GM18873 (cell line): ENCODE measurements at regions not wholly inside any gene's neighbourhood (a gene's known extent, or its start where the extent isn't known, plus 50 kb on each side); places are given as distances from the start of the nearest gene placed in this dataset.
A peak's percentile ranks its signal among the peaks of the same experiment; 100 is the strongest.

Source experiments
- ATAC-seq: cut with Tn5 transposase; IDR thresholded peaks from one replicate; pipeline ENCODE4 v1.9.1; 2021; ENCODE audit warnings: mild to moderate bottlenecking, moderate library complexity, moderate number of reproducible peaks; ENCODE audit not compliant: unreplicated experiment, low FRiP score

DNA sequence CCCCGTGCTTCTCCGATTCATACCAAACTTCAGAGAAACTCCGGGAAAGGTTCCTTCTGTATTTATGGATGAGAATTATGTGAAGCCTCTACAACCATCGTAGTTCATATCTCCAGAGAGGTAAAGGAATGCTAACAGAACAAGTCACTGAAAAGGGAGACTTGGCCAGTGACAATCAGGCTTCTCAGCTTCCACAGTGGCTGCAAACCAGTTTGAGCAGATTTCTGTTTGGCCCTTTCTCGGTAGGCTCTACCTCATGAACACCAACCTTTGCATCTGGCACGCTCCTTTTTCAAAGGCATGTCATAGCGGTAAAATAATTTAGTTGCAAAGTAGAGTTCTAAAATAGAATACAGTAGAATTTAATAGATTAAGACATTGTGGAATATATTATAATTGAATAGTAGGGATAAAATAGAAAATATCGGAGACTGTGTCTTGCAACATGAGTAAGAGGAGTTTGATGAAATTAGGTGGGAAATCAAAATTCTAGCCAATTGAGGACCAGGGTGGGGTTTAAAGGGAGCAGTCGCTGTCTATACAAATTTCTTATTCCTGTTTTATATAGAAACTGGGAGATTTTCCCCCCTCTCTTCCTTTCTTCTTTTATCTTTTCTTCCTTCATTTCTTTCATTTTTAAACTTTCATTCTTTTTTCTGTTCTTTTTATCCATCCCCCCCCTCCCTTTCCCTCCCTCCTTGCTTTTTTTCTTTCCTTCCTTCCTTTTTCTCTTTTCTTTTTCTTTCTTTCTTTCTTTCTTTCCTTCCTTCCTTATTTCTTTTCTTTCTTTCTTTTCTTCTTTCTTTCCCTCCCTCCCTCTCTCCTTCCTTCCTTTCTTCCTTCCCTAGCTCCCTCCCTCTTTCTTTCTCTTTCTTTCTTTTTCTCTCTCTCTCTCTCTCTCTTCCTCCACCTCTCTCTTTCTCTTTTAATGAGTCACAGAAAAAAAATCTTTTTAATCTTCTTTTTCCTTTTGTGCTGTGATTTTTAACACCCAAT lies 161.5 kb upstream of the KLF6 start:
- no peak for ATAC-seq

DNA sequence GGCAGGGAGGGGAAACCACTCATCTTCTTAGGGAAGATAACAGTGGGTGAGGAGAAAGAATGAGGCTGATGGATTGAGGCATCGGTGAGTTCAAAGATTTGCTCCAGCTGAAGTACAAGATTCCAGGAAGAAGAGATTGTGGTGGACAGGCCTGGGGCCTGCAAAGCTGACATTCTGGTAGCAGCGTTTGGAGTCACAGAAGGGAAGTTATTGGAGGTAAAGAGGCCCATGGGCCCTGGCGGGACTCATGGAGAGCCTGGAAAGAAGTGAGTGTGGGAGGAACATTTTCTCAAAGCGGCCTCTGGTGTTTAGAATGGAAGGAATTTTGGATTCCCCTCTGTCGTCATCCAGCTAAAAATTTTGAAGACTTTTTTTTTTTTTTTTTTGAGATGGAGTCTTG lies 160.0 kb upstream of the KLF6 start:
- ATAC-seq, result no peak

DNA sequence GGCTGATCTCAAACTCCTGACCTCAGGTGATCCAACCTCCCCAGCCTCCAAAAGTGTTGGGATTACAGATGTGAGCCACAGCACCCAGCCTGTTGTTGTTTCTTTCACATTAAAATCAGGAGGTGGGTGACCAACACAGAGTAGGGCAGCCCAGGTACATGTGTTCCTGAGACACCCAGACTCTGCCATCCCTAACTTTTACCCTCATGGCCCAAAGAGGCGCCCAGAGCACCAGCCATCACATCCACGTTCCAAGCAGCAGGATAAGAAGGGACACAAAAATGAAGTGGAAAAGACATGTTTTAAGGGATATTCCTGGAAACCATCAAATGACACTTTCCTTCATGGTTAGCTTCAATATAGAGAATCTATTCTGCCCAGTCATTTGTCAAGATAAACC lies 159.6 kb upstream of the KLF6 start:
- no peak for ATAC-seq

DNA sequence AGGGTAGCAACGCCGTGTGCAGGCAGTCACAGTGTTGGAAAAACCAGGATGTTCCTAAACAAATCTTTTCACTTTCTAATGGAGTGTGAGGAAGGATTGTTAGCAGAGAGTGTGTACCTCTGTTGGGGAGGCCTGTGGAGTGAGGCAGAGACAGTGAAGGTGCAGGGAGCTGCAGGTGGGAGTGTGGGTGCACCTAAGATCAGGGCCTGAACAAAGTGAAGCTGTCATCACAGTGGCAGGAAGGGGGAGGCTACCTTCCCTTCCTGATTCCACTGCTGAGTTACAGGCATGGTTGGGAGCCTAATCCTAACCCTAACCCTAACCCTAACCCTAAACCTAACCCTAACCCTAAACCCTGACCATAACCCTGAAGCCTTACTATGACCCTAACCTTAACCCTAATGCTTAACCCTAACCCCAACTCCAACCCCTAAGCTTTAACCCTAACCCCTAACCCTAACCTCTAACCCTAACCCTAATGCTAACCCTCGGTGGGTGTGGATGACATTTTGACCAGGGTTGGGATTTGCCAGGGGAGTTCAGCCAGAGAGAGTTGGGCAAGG lies 158.8 kb upstream of the KLF6 start:
- no peak for ATAC-seq

DNA sequence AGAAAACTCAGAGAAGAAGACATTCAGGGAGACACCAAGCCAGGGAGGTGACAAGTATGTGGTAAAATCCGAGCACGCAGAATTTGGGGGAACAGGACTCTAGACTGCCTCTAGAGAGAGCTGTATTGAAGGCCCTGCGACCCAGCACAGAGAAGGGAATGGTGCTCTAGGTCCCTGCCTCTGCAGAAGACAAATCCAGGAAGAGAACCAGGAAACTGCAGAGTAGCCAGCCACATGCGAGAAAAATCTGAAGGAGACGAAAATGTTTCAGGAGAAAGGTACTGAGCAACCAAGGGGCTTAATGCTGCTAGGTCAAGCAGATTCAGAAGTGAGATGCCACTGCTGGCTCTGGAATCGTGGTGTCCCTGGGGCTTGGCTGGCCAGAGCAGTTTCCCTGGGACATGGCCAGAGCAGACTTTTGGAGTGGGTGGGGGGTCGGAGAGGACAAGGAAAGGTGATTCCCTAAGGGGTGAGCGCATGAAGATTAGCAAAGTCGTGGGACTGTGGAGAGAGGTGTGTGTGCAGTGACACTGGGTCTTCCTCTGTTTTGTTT lies 158.0 kb upstream of the KLF6 start:
- no peak for ATAC-seq

DNA sequence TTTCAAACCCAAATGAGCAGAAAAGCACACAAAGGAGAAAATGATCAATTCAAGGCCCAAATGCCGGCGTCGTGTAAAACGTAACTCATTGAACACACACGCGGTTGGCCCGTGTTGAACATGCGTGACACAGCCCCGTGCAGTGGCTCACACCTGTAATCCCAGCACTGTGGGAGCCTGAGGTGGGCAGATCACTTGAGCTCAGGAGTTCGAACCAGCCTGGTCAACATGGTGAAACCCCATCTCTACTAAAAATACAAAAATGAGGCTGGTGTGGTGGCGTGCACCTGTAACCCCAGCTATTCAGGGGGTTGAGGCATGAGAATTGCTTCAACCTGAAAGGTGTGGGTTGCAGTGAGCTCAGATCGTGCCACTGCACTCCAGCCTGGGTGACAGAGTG lies 156.7 kb upstream of the KLF6 start:
- ATAC-seq, result no peak

DNA sequence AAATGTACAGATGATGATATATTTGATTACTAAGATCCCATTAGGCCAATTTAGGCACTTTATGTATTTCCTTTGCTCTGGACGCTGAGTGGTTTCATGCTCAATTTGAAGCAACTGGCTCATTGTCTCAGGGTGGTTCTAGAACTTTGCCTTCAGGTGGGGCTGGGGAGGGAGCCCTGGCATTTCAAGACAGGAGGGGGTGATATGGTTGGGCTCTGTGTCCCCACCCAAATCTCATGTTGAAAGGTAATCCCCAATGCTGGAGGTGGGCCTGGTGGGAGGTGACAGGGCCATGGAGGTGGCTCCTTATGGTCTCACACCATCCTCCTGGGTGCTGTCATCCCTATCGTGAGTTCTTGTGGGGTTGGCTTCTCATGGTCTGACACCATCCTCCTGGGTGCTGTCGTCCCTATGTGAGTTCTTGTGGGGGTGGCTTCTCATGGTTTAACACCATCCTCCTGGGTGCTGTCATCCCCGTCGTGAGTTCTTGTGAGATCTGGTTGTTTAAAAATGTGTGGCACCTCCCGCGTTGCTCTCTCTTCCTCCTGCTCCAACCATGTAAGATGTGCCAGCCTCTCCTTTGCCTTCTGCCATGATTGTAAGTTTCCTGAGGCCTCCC lies 151.5 kb upstream of the KLF6 start:
- ATAC-seq, result no peak

DNA sequence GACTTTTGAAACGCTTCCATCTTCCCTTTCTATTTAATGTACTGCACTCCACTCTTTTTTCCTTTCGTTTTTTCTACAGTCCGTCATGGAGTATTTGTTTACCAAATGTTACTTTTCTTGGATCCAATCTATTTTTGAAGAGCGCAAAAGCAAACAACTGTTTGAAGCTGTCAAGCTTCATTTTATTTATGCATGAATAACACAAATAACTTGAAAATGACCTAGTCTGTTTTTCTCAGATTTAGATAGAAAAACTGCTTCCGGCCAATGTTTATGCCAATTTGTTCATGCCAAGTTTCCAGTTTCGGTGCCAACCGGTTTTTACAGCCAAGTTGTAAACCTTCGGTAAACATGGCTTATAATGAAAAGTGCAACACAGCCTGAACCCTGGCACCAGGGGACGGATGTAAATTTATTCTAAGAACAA lies 150.9 kb upstream of the KLF6 start:
- no peak for ATAC-seq

DNA sequence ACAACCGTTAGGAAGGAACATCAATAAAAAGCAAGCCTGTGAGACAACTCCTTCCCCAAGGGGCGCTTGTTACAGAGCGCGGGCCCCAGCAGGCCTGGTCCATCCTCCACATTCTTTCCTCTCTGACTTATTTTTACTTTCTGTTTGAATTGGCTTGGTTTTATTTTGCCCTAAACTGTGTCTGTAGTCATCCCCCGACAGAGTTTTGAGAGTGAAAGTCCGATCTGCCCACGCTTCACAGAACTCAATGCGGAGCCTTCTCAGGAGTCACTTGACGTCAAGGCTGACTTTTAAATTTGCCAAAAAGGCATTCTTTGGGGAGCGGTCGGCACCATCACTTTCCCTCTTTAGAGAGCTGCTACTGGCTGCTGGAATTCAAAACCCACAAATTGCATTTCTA lies 150.1 kb upstream of the KLF6 start:
- ATAC-seq, result peak; percentile 98

DNA sequence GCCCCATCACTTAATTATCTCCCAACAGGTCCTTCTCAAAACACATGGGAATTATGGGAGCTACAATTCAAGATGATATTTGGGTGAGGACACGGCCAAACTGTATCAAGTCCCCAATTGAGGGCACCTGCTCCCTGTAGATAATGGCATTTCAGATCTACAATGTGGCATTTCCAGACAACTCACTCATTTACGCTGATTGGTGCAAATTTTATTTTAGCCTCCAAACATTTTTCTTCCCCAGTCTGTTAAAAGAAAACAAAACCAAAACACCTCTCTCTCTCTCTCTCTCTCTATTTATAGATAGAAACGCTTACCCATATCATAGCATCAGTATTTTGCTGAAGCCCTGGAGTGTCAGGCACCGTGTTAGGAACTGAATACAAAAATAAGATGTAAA lies 148.7 kb upstream of the KLF6 start:
- ATAC-seq, result no peak

DNA sequence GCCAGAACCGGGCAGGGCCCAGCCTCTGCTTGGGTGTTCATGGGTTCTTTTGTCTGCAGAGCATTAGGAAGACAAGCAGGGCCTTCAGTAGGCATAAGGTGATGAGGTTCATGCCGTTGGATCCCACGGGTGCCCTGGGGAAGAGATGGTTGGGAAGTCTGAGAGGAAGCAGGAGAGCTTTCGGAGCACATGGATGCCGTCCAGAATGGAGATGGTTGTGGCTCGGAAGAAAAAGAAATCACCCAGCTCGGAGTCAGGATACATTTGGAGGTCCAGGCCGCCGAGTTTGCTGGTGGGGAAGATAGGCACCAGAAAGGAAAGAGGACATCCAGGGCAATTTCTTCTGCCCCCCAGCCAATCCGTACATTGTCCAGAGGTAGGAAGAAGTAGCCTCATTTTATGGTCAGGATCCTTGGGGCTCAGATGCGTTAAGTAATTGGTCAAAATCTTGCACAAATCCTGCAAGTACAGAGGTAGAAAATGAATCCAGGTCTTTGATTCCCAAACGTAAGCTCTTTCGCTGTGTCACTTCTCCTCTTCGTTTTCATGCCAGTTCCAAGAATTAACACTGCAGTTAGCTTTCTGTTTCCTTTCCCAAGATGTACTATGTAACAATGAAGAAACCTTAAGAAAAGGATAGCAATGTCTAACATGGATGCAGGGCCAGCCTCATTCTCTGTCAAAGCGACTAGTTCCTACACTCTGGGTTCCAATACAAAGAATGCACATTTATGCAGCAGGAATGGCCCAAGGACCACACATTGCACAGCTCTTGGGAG lies 147.8 kb upstream of the KLF6 start:
- ATAC-seq, result no peak

DNA sequence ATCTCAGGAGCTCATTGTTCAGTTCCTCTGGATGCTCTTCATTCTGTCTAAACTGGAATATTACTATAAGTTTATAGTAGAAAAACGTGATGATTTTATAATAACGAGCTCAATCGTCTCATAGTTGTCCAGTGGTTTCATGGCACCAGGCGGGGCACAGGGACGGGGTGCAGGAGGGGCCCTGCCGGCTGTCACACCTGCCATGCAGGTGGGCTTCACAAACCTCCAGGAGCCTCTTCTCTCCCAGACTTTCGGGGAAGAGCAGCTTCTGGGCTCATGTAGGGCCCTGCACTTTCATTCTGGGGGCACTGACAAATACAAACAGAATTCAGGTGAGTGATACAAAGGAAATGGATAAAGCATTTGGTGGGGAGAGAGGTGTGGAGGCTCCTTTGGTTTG lies 146.9 kb upstream of the KLF6 start:
- ATAC-seq, result no peak

DNA sequence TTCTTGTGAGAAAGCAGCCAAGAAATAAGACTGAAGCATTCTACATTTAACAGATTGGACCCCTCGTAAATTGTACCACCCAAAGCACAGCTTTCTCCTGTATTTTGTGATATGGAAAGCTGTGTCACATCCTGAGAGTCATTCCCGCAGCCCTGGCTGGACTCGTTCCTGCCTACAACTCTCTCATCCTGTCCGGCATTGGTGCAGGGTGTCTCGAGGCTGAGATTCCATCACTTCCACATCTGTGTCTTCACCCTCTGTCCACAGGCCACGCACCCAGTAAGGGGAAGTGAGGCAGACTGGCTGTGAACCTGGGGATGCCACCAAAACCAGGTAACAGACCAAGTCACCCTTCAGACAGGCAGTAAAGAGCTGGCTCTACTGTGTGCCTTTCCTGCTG lies 146.2 kb upstream of the KLF6 start:
- no peak for ATAC-seq

DNA sequence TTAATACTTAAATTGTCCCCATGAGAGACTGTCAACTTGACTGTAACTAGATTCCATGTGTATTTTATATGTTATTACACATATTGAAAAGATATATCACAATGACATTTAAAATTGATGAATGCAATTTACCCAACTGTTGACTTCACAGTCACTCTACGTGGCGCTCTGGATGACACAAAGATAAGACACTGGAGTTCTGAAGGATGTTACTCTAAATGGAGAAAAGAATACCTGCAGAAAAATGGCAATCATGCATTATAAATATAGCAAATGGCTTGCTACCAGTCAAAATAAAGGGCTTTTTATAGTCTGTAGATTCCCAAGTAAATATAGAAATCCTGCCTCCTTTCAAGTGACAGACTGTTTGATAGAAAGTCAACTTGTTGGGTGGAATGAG lies 143.6 kb upstream of the KLF6 start:
- ATAC-seq, result no peak

DNA sequence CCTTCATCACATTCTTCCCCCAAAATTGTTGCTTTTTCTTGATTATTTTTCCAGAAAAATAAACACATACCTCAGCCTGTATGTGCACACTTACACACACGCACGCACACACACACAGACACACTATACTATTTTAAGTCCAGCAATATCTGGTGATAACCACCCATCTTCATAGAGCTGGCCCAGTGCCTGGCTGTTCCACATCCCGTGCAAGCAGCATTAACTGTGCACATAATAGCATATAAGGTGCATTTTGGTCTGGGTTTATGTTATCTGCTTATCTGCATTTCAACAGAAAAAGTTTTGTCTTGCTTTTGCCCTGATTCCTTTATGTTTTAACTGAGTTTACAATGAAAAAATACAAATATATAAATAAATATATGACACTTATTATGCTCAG lies 143.1 kb upstream of the KLF6 start:
- ATAC-seq, result no peak

DNA sequence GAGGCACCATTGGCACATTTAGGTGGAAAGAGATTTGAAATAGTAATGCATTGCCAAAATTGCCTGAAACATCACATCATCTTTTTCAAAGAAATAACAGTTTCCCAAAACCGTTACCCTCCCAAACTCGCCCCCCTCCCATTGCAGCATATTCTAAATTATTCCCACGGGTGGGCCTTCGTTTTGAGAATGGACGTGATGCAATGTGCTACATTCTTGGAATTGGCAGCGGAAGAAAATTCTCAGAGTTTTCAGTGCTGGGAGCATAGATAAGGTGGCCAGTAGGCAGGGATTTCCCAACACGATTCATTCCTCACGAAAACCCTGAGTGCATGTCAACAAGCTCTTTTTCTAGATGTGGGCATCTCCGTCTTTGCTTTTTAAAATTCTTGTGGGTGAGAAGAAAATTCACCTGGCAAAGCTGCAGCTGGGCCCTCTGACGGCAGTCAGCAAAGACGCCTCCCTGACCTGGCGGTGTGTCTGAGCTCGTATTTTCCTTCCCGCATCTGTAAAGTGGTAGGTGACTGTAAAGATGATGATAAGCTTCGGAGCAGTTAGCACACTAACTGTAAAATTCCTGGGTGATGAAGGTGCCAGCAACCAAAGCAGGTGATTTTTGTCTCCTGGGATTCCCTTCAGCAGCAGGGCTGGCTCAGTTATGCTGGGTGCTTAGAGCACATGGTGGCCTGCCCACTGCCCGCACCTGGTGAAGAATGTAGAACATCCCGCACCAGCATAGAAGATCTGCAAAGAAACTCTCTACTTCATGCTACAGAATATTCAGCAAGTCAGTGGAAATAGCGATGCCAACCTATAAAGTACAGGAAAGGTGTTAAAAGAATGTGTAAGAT lies 141.9 kb upstream of the KLF6 start:
- no peak for ATAC-seq

DNA sequence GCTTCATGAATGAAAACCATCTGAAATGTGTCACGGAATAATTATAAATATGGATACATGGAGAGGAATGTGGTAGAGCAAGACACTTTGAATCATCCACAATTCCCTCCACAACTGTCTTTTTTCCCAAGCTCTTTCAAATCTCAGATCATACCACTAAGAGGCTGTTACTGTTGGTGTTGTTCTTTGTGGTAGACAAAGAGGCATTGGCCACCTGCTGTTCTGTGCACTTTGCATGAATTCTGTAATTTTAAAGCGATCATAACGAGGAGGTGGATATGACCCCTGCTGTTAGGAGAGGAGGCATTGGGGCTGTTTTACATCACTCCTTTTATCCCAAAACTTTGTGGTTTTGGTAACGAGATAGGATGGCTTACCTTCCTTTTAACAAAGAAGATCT lies 141.2 kb upstream of the KLF6 start:
- no peak for ATAC-seq

DNA sequence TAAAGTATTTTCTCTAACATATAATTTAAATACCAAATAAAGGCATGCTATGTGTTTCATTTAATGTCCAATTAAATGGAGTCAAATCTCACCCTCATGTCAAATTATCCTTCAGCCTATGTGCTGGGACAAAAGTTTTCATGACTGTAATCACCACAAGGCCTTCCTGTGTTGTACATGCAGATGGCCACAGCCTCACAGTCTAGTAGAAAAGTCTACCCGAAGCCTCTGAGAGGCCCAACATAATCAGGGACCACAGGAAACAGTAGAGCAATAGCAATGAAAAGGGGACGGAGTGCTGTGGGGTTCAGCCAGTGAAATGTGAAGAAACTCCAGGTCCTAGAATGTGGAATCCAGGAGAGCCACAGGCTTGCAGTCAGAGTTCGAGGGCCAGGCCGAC lies 140.2 kb upstream of the KLF6 start:
- ATAC-seq, result no peak

DNA sequence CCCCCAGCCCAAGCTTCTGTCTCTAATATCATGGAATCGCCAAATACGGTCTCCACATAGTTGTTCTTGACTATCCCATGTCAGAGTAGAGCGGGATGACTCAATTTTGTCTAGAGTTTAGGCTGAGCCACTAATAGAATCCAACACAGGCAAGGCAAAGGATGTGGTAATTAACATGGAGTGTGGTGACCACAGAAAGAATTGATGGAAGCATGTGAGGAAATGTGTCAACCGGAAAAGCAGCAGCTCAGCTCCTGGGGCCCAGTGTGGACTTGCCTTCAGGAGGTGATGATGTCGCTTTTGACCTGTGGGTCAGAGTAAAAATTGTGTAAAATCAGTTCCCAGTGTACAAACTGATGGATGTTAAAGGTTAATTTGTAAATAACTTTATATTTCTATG lies 139.3 kb upstream of the KLF6 start:
- ATAC-seq, result no peak

DNA sequence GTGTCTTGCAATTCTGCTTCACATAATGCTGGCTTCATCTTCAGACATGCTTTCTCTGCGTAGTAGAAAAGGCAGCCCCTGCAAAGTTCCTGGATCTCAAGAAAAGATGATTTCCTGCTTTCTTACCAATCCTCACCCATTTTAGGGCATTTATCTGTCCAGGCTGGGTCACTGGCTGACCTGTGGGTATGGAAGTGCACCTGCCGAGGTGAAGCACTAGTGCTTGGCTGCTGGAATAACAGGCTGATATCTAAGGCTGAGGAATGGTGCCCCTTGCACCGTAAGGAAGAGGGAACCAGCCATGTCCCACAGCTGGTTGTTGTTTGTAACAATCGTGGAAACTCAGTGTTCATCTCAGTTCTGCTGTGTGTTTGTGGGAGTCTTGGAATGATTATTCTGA lies 138.0 kb upstream of the KLF6 start:
- no peak for ATAC-seq
